ENCODE measurements at regions not wholly inside any gene's neighbourhood (a gene's known extent, or its start where the extent isn't known, plus 50 kb on each side); places are given as distances from the start of the nearest gene placed in this dataset.

DNA sequence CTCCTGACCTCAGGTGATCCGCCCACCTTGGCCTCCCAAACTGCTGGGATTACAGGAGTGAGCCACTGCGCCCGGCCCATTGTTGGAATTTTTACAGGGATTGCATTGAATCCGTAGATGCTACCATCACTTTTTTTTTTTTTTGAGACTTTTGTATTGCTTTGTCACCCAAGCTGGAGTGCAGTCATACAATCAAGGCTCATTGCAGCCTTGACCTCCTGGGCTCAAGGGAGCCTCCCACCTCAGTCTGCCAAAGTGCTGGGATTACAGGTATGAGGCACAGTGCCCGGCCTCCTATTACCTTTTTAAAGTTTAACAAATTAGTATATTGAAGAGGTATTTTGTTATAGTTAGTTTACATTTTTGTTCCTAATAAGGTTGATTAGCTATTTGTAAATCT lies 62.2 kb upstream of the SLC45A1 start:
- TF ChIP-seq, protein P1, sequence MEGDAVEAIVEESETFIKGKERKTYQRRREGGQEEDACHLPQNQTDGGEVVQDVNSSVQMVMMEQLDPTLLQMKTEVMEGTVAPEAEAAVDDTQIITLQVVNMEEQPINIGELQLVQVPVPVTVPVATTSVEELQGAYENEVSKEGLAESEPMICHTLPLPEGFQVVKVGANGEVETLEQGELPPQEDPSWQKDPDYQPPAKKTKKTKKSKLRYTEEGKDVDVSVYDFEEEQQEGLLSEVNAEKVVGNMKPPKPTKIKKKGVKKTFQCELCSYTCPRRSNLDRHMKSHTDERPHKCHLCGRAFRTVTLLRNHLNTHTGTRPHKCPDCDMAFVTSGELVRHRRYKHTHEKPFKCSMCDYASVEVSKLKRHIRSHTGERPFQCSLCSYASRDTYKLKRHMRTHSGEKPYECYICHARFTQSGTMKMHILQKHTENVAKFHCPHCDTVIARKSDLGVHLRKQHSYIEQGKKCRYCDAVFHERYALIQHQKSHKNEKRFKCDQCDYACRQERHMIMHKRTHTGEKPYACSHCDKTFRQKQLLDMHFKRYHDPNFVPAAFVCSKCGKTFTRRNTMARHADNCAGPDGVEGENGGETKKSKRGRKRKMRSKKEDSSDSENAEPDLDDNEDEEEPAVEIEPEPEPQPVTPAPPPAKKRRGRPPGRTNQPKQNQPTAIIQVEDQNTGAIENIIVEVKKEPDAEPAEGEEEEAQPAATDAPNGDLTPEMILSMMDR (IDR thresholded peaks at IDR 0.05; ENCODE audit: low read depth, low read length): no peak
- no peak overlapping the region for H3K4me3 ChIP-seq (ENCODE audit: low read depth, low read length)

- H3K4me3 ChIP-seq (ENCODE audit: low read depth, low read length): no peak overlapping the region
- TF ChIP-seq, protein P1 (IDR thresholded peaks at IDR 0.05; ENCODE audit: low read depth, low read length): no peak
These were observed 65.5 kb upstream of the SLC45A1 start for GRCh38 chr1:8252266-8252951.

DNA sequence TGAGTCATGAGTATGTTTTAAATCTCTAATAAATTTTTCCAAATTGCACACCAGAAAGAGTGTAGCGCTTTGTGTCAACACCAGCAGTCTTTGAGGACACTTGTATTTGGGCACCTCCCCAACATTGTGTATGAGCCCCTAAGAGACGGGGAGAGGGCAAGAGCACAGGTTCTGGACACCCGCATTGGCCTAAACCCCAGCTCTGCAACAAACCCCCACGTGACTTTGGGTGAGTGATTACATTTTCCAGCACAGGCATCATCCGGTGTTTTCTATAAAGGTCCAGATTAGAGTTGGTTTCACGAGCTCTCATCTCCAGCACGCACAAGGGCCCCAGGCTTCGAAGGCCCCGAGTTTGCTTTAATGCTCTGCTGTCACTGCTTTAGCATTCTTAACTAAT lies 66.3 kb upstream of the SLC45A1 start:
- TF ChIP-seq, protein P1 (IDR thresholded peaks at IDR 0.05; ENCODE audit: low read depth, low read length): no peak
- no peak overlapping the region for H3K4me3 ChIP-seq (ENCODE audit: low read depth, low read length)

DNA sequence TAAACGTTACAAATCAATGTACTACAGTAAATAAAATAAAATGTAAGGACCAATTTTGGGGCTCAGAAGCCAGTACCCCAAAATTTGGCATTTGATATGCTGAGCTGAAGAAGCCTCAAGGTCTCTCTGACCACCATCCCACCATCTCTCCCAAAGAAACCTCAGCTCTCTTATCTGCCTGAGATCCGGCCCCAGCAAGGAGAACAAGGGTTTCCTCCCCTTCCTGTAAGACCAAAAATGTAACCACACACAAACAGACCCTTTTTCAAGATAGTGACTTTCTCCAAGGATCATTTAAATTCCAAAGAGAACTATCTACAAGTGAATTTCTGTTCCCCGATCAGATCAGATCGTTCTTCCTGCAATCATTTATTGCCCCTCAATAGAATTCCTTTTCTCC lies 68.1 kb upstream of the SLC45A1 start:
- TF ChIP-seq, protein P1 (IDR thresholded peaks at IDR 0.05; ENCODE audit: low read depth, low read length): no peak
- H3K4me3 ChIP-seq (ENCODE audit: low read depth, low read length): no peak overlapping the region

DNA sequence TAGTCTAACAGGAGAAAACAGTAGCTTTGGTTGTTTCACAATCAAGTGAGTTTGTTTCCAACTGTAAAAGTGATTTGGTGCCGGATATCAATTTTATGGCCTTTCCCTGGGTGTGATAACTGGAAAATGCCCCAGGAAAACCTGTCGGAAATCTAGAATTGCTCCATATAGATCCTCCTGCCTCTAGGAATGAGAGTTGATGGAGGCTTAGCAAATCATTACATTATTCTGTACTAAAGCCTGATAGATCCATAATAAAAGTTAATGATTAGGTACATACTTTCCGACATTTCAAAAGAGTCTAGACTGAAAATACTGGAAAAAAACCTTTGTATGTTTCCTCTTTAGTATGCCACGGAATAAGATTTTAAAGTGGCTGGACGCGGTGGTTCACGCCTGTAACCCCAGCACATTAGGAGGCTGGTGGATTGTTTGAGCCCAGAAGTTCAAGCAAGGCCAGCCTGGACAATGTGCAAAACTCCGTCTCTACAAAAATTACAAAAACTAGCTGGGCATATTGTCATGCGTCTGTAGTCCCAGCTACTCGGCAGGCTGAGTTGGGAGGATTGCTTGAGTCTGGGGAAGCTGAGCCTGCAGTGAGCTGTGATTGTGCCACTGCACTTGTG lies 70.0 kb upstream of the SLC45A1 start:
- no peak overlapping the region for H3K4me3 ChIP-seq (ENCODE audit: low read depth, low read length)
- TF ChIP-seq, protein P1 (IDR thresholded peaks at IDR 0.05; ENCODE audit: low read depth, low read length): no peak

DNA sequence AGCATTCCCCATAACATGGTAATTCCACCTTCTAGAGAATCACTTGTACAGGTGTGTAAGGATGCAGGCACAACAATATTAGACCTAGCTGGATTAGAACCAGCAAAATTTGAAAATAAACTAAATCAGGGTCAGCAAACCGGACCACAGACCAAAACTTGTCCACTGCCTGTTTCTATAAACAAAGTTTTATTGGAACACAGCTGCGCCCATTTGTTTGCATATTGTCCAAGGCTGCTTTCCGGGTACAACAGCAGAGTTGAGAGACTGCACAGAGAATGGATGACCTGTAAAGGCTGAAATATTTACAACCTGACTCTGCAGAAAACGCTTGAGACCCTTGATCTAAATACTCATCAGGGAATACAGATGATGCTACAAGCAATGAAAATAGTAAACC lies 73.6 kb upstream of the SLC45A1 start:
- no peak overlapping the region for H3K4me3 ChIP-seq (ENCODE audit: low read depth, low read length)
- TF ChIP-seq, protein P1 (IDR thresholded peaks at IDR 0.05; ENCODE audit: low read depth, low read length): no peak

DNA sequence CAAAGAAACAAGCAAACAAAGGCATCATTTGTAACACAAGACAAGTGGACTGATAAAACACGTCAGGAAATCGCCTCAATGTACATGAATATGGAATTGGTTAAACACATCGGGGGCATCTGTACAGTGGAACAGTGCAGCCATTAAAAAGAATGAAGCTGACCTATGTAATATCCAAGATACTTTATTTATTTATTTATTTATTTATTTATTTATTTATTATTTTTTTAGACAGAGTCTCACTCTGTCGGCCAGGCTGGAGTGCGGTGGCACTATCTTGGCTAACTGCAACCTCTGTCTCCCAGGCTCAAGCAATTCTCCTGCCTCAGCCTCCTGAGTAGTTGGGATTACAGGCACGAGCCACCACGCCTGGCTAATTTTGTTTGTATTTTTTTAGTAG lies 75.4 kb upstream of the SLC45A1 start:
- TF ChIP-seq, protein P1 (IDR thresholded peaks at IDR 0.05; ENCODE audit: low read depth, low read length): no peak

More for the DNA sequence above, 75.4 kb upstream of the SLC45A1 start:
- H3K4me3 ChIP-seq (ENCODE audit: low read depth, low read length): no peak overlapping the region

All from WI38 (cell line).